K562 (cell line): ENCODE measurements at regions not wholly inside any gene's neighbourhood (a gene's known extent, or its start where the extent isn't known, plus 50 kb on each side); places are given as distances from the start of the nearest gene placed in this dataset.
A peak's percentile ranks its signal among the peaks of the same experiment; 100 is the strongest.

Experiments
- BHLHE40 ChIP-seq: IDR thresholded peaks from 2 replicates; pipeline ENCODE4 v1.6.1; 2011; ENCODE audit warnings: low read length, improper control_type of control experiment
- CAMTA2 ChIP-seq: fragments of 250-450 bp; sonication (Bioruptor Pico); conservative IDR thresholded peaks from 2 replicates; pipeline ENCODE4 v1.5.1; 2022
- CBX5 ChIP-seq: IDR thresholded peaks from 2 replicates; pipeline ENCODE4 v1.6.1; 2014; ENCODE audit warnings: low read depth, borderline replicate concordance
- CC2D1A ChIP-seq: fragments of 450-650 bp; IDR thresholded peaks from 2 replicates; pipeline ENCODE4 v1.6.1; 2017; ENCODE audit warnings: mild to moderate bottlenecking
- CEBPG ChIP-seq, 3 experiments: fragments of 200-800 bp in 1 of 3; sonication (Bioruptor generic) in 1 of 3; sonication (generic) in 1 of 3; formaldehyde crosslinking in 1 of 3; IDR thresholded peaks in 2 of 3; conservative IDR thresholded peaks in 1 of 3; 2 replicates each; pipeline versions ENCODE4 v1.6.1 to v1.8.0; 2016 to 2022; ENCODE audit warnings: missing compliant biosample characterization in 2 of 3, missing genetic modification characterization in 2 of 3, mild to moderate bottlenecking in 1 of 3, missing genetic modification reagents in 1 of 3
- CXXC5 ChIP-seq: fragments of 250-450 bp; sonication (Bioruptor Pico); IDR thresholded peaks from 2 replicates; pipeline ENCODE4 v1.8.0; 2022; ENCODE audit warnings: inconsistent platforms, mild to moderate bottlenecking, moderate library complexity
- EP400 ChIP-seq: fragments of 450-650 bp; IDR thresholded peaks from 2 replicates; pipeline ENCODE4 v1.6.1; 2017; ENCODE audit warnings: antibody characterized with exemption, mild to moderate bottlenecking, moderate library complexity
- HMG20B ChIP-seq: fragments of 250-450 bp; sonication (Bioruptor Pico); IDR thresholded peaks from 2 replicates; pipeline ENCODE4 v1.5.0; 2021; ENCODE audit warnings: mild to moderate bottlenecking
- ID3 ChIP-seq, 2 experiments: fragments of 250-450 bp in 1 of 2; fragments of 450-650 bp in 1 of 2; sonication (Bioruptor Pico) in 1 of 2; IDR thresholded peaks; 2 replicates each; pipeline versions ENCODE4 v1.6.1 to v1.8.0; 2016 to 2021; ENCODE audit warnings: mild to moderate bottlenecking in 2 of 2, moderate library complexity in 2 of 2, missing compliant biosample characterization in 1 of 2, missing genetic modification characterization in 1 of 2
- IRF9 ChIP-seq: fragments of 450-650 bp; IDR thresholded peaks from 2 replicates; pipeline ENCODE4 v1.6.1; 2016; ENCODE audit warnings: missing biosample characterization, missing genetic modification characterization
- MEIS2 ChIP-seq: fragments of 450-650 bp; IDR thresholded peaks from 2 replicates; pipeline ENCODE4 v1.6.1; 2014; ENCODE audit warnings: mild to moderate bottlenecking; ENCODE audit not compliant: partially characterized antibody
- POLR2AphosphoS5 ChIP-seq: IDR thresholded peaks from 2 replicates; pipeline ENCODE4 v1.6.1; 2011; ENCODE audit warnings: mild to moderate bottlenecking, low read depth, low read length, moderate library complexity; ENCODE audit not compliant: control insufficient read depth, insufficient read depth
- PURB ChIP-seq: sonication (generic); formaldehyde crosslinking; IDR thresholded peaks from 2 replicates; pipeline ENCODE4 v1.9.0; 2021; ENCODE audit warnings: low read depth, mild to moderate bottlenecking, missing genetic modification reagents
- RFX5 ChIP-seq: IDR thresholded peaks from 2 replicates; pipeline ENCODE4 v1.6.1; 2011; ENCODE audit warnings: low read depth, mild to moderate bottlenecking, improper control_type of control experiment, low read length
- SAFB ChIP-seq: fragments of 200-400 bp; formaldehyde crosslinking; IDR thresholded peaks from 2 replicates; pipeline ENCODE4 v1.6.1; 2017; ENCODE audit warnings: low read depth, low read length, borderline replicate concordance
- TRIM28 ChIP-seq: fragments of 450-650 bp; IDR thresholded peaks from 2 replicates; pipeline ENCODE4 v1.6.1; 2017
- ZFP91 ChIP-seq: sonication (generic); formaldehyde crosslinking; IDR thresholded peaks from 2 replicates; pipeline ENCODE4 v1.8.0; 2022; ENCODE audit warnings: mild to moderate bottlenecking, missing genetic modification reagents
- ZNF121 ChIP-seq: sonication (generic); formaldehyde crosslinking; conservative IDR thresholded peaks from 2 replicates; pipeline ENCODE4 v1.8.0; 2022; ENCODE audit warnings: missing genetic modification reagents
- ZNF512 ChIP-seq: IDR thresholded peaks from 2 replicates; pipeline ENCODE4 v1.6.1; 2016; ENCODE audit warnings: missing genetic modification characterization, missing compliant biosample characterization

GRCh38 chr6:169831450-169832246 is 80.2 kb downstream of the ERMARD start (continued):
- TF ChIP-seq PURB (CRISPR knock-in tag) (no peak), CEBPG (CRISPR knock-in tag; IDR thresholded peaks at IDR 0.05) (peak; percentile 91), CEBPG (tag; conservative IDR thresholded peaks at IDR 0.05 in 1 of 2, IDR thresholded peaks at IDR 0.05 in 1 of 2) (peak; percentile 93 to 97), IRF9 (tag) (peak; percentile 72; the same call in 1 of the 2 replicates), ID3 (CRISPR knock-in tag; IDR thresholded peaks at IDR 0.05) (no peak), ID3 (tag; IDR thresholded peaks at IDR 0.05) (no peak), ZNF121 (CRISPR knock-in tag) (no peak), HMG20B (CRISPR knock-in tag) (no peak), ZNF512 (tag) (0 out of 2 replicates have a peak, but pooled peaks have one; percentile 26), CC2D1A (peak; percentile 43; the same call in 1 of the 2 replicates), CXXC5 (CRISPR knock-in tag) (peak; percentile 31; the same call in 1 of the 2 replicates), ZFP91 (CRISPR knock-in tag) (no peak), SAFB (no peak), RFX5 (no peak), EP400 (no peak), MEIS2 (no peak), TRIM28 (no peak), CBX5 (0 out of 2 replicates have a peak, but pooled peaks have one; percentile 18), POLR2AphosphoS5 (no peak), CAMTA2 (CRISPR knock-in tag) (no peak), BHLHE40 (peak; percentile 45)
